ENCODE measurements at regions not wholly inside any gene's neighbourhood (a gene's known extent, or its start where the extent isn't known, plus 50 kb on each side); places are given as distances from the start of the nearest gene placed in this dataset.

DNA sequence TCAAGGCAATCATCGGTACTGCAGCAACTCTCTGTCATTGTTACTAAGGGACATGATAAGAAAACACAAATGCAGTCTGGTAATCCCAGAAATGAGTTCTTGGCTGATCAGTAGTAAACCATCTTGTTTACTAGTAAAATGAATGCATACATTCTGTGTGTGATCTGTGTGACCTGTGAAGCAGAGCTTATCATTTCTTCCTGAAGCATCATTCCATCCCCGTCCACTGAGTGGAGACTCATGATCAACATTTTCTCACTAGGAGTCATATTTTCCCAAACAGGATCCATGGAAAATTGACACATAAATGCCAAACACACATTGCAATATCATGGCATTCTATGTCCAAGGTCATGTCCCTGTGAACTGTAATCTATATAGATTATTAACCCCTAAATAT, 226.1 kb downstream of the ANKRD50 start:
- TF ChIP-seq, protein P1, sequence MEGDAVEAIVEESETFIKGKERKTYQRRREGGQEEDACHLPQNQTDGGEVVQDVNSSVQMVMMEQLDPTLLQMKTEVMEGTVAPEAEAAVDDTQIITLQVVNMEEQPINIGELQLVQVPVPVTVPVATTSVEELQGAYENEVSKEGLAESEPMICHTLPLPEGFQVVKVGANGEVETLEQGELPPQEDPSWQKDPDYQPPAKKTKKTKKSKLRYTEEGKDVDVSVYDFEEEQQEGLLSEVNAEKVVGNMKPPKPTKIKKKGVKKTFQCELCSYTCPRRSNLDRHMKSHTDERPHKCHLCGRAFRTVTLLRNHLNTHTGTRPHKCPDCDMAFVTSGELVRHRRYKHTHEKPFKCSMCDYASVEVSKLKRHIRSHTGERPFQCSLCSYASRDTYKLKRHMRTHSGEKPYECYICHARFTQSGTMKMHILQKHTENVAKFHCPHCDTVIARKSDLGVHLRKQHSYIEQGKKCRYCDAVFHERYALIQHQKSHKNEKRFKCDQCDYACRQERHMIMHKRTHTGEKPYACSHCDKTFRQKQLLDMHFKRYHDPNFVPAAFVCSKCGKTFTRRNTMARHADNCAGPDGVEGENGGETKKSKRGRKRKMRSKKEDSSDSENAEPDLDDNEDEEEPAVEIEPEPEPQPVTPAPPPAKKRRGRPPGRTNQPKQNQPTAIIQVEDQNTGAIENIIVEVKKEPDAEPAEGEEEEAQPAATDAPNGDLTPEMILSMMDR (conservative IDR thresholded peaks at IDR 0.05) = peak; percentile 23
- no peak for TF ChIP-seq ZFX (IDR thresholded peaks at IDR 0.05)
